Progenitor cell of endocrine pancreas (in vitro differentiated cells): ENCODE measurements at regions not wholly inside any gene's neighbourhood (a gene's known extent, or its start where the extent isn't known, plus 50 kb on each side); places are given as distances from the start of the nearest gene placed in this dataset.
"Not testable (repeated sequence)": the region's sequence is repeated elsewhere in the genome, so short reads cannot be mapped to it uniquely, and the experiment has no call there.

ENCODE experiments used
- DNase-seq: peaks from one replicate; pipeline ENCODE4 v3.0.0; 2021; ENCODE audit warnings: low spot score; ENCODE audit not compliant: unreplicated experiment
- H3K27ac Mint-ChIP-seq: 2 replicates; pipeline ENCODE4 v1.8.0; 2021; ENCODE audit warnings: mild to moderate bottlenecking, moderate library complexity, mixed read lengths
- H3K27me3 Mint-ChIP-seq: 2 replicates; pipeline ENCODE4 v1.8.0; 2021; ENCODE audit warnings: mixed read lengths
- H3K36me3 Mint-ChIP-seq: 2 replicates; pipeline ENCODE4 v1.8.0; 2022; ENCODE audit warnings: mixed read lengths; ENCODE audit not compliant: insufficient read depth
- H3K4me1 Mint-ChIP-seq: 2 replicates; pipeline ENCODE4 v1.8.0; 2021; ENCODE audit warnings: low read depth, mixed read lengths
- H3K4me3 Mint-ChIP-seq: 2 replicates; pipeline ENCODE4 v1.8.0; 2021; ENCODE audit warnings: low read depth, mild to moderate bottlenecking, moderate library complexity, mixed read lengths
- H3K9me3 Mint-ChIP-seq: 2 replicates; pipeline ENCODE4 v1.8.0; 2021; ENCODE audit warnings: low read depth, mixed read lengths
- CTCF ChIP-seq: fragments of 200-600 bp; sonication (generic); IDR thresholded peaks from one replicate; pipeline ENCODE4 v1.5.0; 2021; ENCODE audit warnings: antibody characterized with exemption, mild to moderate bottlenecking; ENCODE audit not compliant: unreplicated experiment

- Mint-ChIP-seq H3K27me3 (no peaks in the 10 kb centered on the region), H3K27ac (peak overlapping the region; percentile 1), H3K9me3 (no peaks in the 10 kb centered on the region), H3K36me3 (no peaks in the 10 kb centered on the region), H3K4me3 (no peak overlapping the region), H3K4me1 (no peaks in the 10 kb centered on the region)
- DNase-seq, result no peak
- TF ChIP-seq CTCF, result no peak
Measured at GRCh38 chr3:81995329-81995728, 233.9 kb upstream of the GBE1 start.

- no peak for DNase-seq
- Mint-ChIP-seq H3K4me3 (no peak overlapping the region), H3K27ac (no peak overlapping the region), H3K9me3 (peaks cover 5% of the 10 kb centered on the region), H3K36me3 (no peaks in the 10 kb centered on the region), H3K4me1 (no peaks in the 10 kb centered on the region), H3K27me3 (no peaks in the 10 kb centered on the region)
- no peak for TF ChIP-seq CTCF
Measured at GRCh38 chr3:81989758-81990157, 228.3 kb upstream of the GBE1 start.

GRCh38 chr3:81989274-81989673 is 227.8 kb upstream of the GBE1 start:
- no peak for DNase-seq
- Mint-ChIP-seq H3K4me3 (no peak overlapping the region), H3K9me3 (peaks cover 5% of the 10 kb centered on the region), H3K27ac (no peak overlapping the region), H3K27me3 (no peaks in the 10 kb centered on the region), H3K36me3 (no peaks in the 10 kb centered on the region), H3K4me1 (no peaks in the 10 kb centered on the region)
- TF ChIP-seq CTCF, result no peak

GRCh38 chr3:81987412-81987811 is 226.0 kb upstream of the GBE1 start:
- not testable (repeated sequence) for H3K9me3 Mint-ChIP-seq, H3K27me3 Mint-ChIP-seq, H3K4me1 Mint-ChIP-seq, H3K27ac Mint-ChIP-seq, H3K4me3 Mint-ChIP-seq, DNase-seq, H3K36me3 Mint-ChIP-seq

- Mint-ChIP-seq H3K36me3 (no peaks in the 10 kb centered on the region), H3K27me3 (no peaks in the 10 kb centered on the region), H3K4me3 (no peak overlapping the region), H3K4me1 (no peaks in the 10 kb centered on the region), H3K27ac (no peak overlapping the region), H3K9me3 (peaks cover 5% of the 10 kb centered on the region)
- TF ChIP-seq CTCF, result no peak
- no peak for DNase-seq
Measured at GRCh38 chr3:81985996-81986723, 224.7 kb upstream of the GBE1 start.

GRCh38 chr3:81983382-81983781 is 221.9 kb upstream of the GBE1 start:
- no peaks in the 10 kb centered on the region for H3K27me3 Mint-ChIP-seq

More at GRCh38 chr3:81983382-81983781, 221.9 kb upstream of the GBE1 start:
- no peak for TF ChIP-seq CTCF
- Mint-ChIP-seq H3K9me3 (peaks cover 5% of the 10 kb centered on the region), H3K27ac (no peak overlapping the region), H3K36me3 (no peaks in the 10 kb centered on the region), H3K4me1 (no peaks in the 10 kb centered on the region), H3K4me3 (no peak overlapping the region)
- DNase-seq, result no peak
